ENCODE measurements at regions not wholly inside any gene's neighbourhood (a gene's known extent, or its start where the extent isn't known, plus 50 kb on each side); places are given as distances from the start of the nearest gene placed in this dataset.
"Not testable (repeated sequence)": the region's sequence is repeated elsewhere in the genome, so short reads cannot be mapped to it uniquely, and the experiment has no call there.

GRCh38 chr14:41289025-41289424 lies 317.7 kb upstream of the LRFN5 start:
- no peak for DNase-seq (ENCODE audit: low spot score)

DNA sequence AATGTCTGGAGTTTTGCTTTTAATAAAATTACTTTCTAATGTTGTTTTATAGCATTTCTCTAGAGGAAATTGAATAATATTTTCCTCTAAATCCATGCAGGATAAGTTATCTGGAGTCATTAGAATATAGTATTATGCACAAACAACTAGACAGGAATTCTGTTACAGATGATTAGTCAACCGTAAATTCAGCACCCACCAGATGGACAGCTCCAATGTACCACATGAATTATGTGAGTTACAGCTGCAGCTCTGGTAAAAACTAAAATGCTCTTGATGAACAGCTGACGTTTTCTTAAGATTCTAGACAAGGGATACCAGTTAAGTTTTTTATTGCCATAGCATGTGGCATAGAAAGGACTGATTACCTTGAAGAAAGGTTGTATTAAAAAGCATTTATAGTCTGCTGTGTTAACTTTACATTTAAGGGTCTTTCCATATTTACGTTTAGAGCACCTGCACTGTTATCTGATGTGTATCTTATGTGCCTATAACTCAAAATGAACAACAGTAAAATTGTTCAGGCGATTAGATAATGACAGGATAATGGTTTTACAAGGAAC lies 321.4 kb upstream of the LRFN5 start:
- DNase-seq (ENCODE audit: low spot score): no peak

DNA sequence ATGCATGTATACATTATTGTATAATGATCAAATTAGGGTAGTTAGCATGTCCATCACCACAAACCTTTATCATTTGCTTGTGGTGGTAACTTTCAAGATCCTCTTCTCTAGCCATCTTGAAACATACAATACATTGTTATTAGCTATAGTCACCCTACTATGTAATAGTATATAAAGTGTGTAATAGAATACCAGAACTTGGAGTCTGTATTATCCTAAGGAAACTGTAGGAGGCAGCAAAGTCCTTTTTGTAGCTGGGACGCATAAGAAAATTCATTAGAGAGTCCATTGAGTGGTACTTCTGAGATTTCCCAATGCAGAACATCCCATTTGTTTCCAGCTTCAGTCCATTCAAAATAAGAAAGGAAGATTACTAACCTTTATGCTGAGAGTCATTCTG lies 325.9 kb upstream of the LRFN5 start:
- DNase-seq (ENCODE audit: low spot score): no peak

- no peak for DNase-seq (ENCODE audit: low spot score)
Measured at GRCh38 chr14:41277450-41277849, 329.2 kb upstream of the LRFN5 start.

GRCh38 chr14:41257476-41257875 lies 349.2 kb upstream of the LRFN5 start:
- no peak for DNase-seq (ENCODE audit: low spot score)

GRCh38 chr14:41235466-41235865 lies 371.2 kb upstream of the LRFN5 start:
- no peak for DNase-seq (ENCODE audit: low spot score)

DNA sequence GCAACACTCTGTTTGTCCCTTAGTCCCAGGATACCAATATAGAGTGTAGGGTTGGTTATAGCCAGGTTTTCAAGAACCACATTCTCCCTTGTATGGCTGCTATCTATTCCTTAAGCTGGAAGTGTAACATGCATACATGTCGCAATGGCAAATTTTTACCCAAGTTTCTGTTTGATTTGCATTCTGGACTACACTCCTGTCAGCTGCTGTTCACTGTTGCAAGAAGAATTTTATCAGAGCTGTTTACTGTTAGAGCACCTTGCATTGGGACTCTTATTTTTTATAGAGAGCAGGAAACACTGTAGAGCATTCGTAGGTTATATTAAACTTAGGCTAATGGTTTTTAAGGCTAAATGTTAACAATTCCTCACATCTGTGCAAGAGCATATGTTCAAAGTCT lies 376.0 kb upstream of the LRFN5 start:
- DNase-seq (ENCODE audit: low spot score): no peak

- no peak for DNase-seq (ENCODE audit: low spot score)
Measured at GRCh38 chr14:41229824-41230223, 376.9 kb upstream of the LRFN5 start.

DNA sequence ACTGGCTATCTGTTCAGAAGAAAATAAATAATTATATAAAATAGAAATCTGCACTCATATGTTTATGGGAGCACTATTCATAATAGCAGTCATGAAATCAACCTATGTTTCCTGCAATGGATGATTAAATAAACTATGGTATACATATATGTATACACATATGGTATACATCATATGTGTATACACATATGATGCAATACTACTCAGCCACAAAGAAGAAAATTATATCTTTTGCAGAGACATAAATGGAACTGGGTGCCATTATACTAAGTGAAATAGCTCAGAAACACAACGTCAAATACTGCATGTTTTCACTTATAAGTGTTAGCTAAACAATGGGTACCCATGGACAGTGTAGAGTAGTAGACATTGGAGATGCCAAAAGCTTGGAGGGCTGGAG lies 381.2 kb upstream of the LRFN5 start:
- no peak for DNase-seq (ENCODE audit: low spot score)

DNA sequence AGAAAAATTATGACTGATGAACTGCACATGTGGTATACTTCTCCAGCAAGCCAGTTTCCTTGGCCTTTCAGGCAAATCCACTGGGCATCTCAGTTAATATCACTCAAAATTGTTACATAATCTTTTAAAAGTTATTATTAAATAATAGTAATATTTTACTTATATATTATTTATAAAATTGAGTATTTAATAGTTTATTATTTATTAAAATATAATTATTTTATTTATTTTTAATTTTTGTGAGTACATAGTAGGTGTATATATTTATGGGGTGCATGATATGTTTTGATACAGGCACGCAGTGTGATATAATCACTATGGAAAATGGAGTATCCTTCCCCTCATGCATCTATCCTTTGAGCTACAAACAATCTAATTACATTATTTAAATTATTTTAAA lies 384.1 kb upstream of the LRFN5 start:
- DNase-seq (ENCODE audit: low spot score): no peak

- not testable (repeated sequence) for DNase-seq (ENCODE audit: low spot score)
Measured at GRCh38 chr14:41214978-41215377, 391.7 kb upstream of the LRFN5 start.

- no peak for DNase-seq (ENCODE audit: low spot score)
Measured at GRCh38 chr14:41201696-41202095, 405.0 kb upstream of the LRFN5 start.

GRCh38 chr14:41187868-41188267 lies 418.8 kb upstream of the LRFN5 start:
- DNase-seq (ENCODE audit: low spot score): no peak

DNA sequence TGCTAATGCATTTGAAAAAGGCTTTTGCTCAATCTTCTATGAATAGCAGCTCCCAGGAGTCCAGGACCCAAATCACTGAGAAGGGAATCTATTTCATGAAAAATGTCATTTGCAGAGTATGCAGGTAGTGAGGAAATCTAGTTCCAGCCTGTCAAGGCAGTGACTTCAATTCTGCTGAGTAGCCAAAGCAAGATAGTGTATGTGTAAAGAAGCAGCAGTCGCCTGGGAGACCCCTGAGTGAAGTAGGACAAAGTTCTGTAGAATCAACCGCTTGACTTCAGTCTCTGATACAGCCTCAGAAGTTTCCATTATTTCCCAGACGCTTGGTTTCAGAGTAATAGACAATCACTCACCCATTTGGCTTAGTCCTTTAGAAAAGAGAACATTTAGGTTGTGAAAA lies 435.6 kb upstream of the LRFN5 start:
- no peak for DNase-seq (ENCODE audit: low spot score)

GRCh38 chr14:41167040-41167439 lies 439.6 kb upstream of the LRFN5 start:
- DNase-seq (ENCODE audit: low spot score): no peak

- no peak for DNase-seq (ENCODE audit: low spot score)
Measured at GRCh38 chr14:41154143-41154807, 452.4 kb upstream of the LRFN5 start.

DNA sequence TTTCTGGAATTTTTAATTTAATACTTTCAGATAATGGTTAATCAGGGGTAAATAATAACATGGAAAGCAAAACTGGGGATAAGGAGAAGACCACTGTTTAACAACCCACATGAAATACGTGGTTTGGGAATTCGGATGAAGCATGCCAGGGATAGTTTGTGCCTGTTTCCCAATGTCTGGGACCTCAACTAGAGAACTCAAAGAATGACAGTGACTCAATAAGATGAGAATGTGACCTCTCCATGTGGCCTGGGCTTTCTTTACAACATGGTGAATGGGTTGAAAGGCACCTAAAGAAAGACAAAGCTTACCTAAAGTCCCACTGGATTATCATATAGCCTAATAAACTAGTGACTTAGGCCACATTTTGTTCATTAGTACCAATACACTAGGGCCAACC lies 460.3 kb upstream of the LRFN5 start:
- no peak for DNase-seq (ENCODE audit: low spot score)

GRCh38 chr14:41144370-41144769 lies 462.3 kb upstream of the LRFN5 start:
- DNase-seq (ENCODE audit: low spot score): no peak

GRCh38 chr14:41137741-41138140 lies 468.9 kb upstream of the LRFN5 start:
- DNase-seq (ENCODE audit: low spot score): no peak

GRCh38 chr14:41130274-41130673 lies 476.4 kb upstream of the LRFN5 start:
- no peak for DNase-seq (ENCODE audit: low spot score)

DNA sequence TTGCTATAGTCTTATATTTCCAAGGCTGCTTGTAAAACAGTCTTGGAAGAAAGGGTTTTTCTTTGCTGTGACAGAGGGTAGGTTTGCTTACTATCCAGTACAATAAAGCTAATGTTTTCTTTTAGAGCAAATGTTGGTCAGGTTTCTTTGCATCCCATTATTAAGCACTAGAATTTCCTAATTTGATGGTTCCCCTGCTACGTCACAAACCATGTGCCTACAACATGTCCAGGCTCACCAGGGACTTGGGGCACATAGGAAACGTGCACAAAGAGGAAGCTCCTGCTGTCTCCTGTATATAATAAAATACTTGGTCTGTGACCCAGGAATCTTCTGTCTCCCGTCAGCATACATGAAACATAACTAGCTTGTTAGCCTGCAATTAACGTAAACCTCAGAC lies 486.3 kb upstream of the LRFN5 start:
- no peak for DNase-seq (ENCODE audit: low spot score)

DNA sequence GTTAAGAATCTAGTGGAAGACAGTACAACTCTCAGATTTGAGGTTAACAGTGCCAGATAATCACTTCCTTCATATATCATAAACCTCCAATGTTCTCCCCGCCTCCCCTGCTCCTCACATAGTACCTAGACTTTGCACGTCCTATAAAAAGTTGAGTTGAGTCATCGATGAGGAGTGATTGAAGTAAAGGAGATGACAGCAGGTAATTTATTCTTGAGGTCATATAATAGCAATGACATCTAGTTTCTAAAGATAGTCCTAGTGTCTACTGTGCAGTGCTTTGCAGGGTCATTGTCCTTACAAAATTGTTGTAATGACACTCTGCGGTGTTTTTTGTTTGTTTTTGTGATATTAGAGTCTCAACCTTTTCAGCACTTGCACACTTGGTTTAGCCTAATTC lies 510.5 kb upstream of the LRFN5 start:
- no peak for DNase-seq (ENCODE audit: low spot score)

DNA sequence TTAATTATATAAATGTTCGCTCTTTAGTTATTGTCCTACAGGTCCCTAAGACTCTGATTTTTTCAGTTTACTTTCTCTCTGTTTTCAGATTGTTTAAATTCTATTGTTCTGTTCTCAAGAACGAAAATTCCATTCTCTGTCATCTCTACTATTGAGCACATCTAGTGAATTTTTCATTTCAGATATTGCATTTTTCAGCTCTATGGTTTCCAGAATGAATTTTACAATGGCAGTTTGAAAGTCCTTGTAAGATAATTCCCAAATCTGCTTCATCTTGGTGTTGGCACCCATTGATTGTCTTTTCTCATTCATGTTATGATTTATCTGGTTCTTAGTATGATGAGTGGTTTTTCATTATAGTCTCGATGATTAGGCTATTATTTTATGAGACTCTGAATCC lies 519.6 kb upstream of the LRFN5 start:
- no peak for DNase-seq (ENCODE audit: low spot score)

DNA sequence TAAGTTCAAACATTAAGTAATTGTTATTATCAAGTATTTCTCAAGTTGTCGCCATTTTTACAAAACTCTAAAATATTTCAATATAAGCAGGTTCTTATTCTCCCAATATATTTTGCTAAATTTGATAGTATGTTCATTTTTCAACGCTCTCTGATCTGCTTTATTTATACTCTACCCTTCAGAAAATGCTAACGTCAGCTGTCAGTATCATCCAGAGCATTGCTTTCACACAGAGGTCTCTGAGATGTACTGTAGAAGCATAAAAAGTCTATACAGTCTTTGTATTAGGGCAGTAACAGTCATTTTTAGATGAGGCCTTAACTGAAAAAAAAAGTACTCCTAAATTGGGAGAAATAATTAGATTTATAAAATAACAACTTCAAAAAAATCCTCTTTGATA lies 533.1 kb upstream of the LRFN5 start:
- no peak for DNase-seq (ENCODE audit: low spot score)
